Thoracic aorta (tissue), 2 donors: ENCODE measurements at regions not wholly inside any gene's neighbourhood (a gene's known extent, or its start where the extent isn't known, plus 50 kb on each side); places are given as distances from the start of the nearest gene placed in this dataset.

Source experiments
- ATAC-seq: fragments of 150-250 bp; one replicate; pipeline ENCODE4 v1.8.0; 2017; ENCODE audit warnings: low read depth; ENCODE audit not compliant: insufficient number of reproducible peaks, low FRiP score
- DNase-seq: peaks from one replicate; pipeline ENCODE4 v3.0.0-alpha.2; 2020; ENCODE audit warnings: low spot score
- H3K27ac ChIP-seq, 2 donors: fragments of 200-600 bp; sonication (generic); 1 replicate in 1 of 2; 2 replicates in 1 of 2; pipeline ENCODE4 v1.5.1; 2016; ENCODE audit warnings: mild to moderate bottlenecking in 2 of 2, moderate library complexity in 2 of 2
- H3K27me3 ChIP-seq: fragments of 200-600 bp; sonication (generic); replicated peaks from 2 replicates; pipeline ENCODE4 v1.6.0; 2016; ENCODE audit warnings: mild to moderate bottlenecking; ENCODE audit not compliant: insufficient read depth
- H3K36me3 ChIP-seq: fragments of 200-600 bp; sonication (generic); one replicate; pipeline ENCODE4 v1.5.1; 2016
- H3K4me1 ChIP-seq, 2 donors: fragments of 200-600 bp; sonication (generic); 1 replicate in 1 of 2; 2 replicates in 1 of 2; pipeline versions ENCODE4 v1.5.1 to v1.6.0; 2016; ENCODE audit warnings: low read depth in 2 of 2, mild to moderate bottlenecking in 1 of 2; ENCODE audit not compliant: control insufficient read depth in 1 of 2
- H3K4me3 ChIP-seq: fragments of 200-600 bp; sonication (generic); 2 replicates; pipeline ENCODE4 v1.5.1; 2016; ENCODE audit warnings: mild to moderate bottlenecking
- H3K9me3 ChIP-seq: fragments of 200-600 bp; sonication (generic); 2 replicates; pipeline ENCODE4 v1.5.1; 2016
- CTCF ChIP-seq: fragments of 200-600 bp; sonication (generic); IDR thresholded peaks from one replicate; pipeline ENCODE4 v1.5.1; 2019; ENCODE audit warnings: antibody characterized with exemption

GRCh38 chr1:10848109-10848684 is 51.8 kb upstream of the CASZ1 start:
- no peak overlapping the region for H3K4me3 ChIP-seq
- ATAC-seq (no peak), DNase-seq (no peak)
- TF ChIP-seq CTCF, result no peak
- H3K36me3 ChIP-seq, result no peaks in the 10 kb centered on the region
- H3K27ac ChIP-seq, result no peak overlapping the region
- no peaks in the 10 kb centered on the region for H3K27me3 ChIP-seq
- no peaks in the 10 kb centered on the region for H3K4me1 ChIP-seq
- H3K9me3 ChIP-seq, result peaks cover 3% of the 10 kb centered on the region

GRCh38 chr1:10850026-10850425 is 53.6 kb upstream of the CASZ1 start:
- DNase-seq, result no peak
- Histone ChIP-seq H3K4me3 (no peak overlapping the region), H3K9me3 (peaks cover 3% of the 10 kb centered on the region), H3K27me3 (no peaks in the 10 kb centered on the region), H3K27ac (no peak overlapping the region), H3K4me1 (no peaks in the 10 kb centered on the region), H3K36me3 (no peaks in the 10 kb centered on the region)
- no peak for TF ChIP-seq CTCF
- ATAC-seq, result no peak

GRCh38 chr1:10851024-10852013 is 54.9 kb upstream of the CASZ1 start:
- no peaks in the 10 kb centered on the region for H3K27me3 ChIP-seq
- H3K27ac ChIP-seq, result no peak overlapping the region
- ATAC-seq, result no peak
- H3K36me3 ChIP-seq, result no peaks in the 10 kb centered on the region
- DNase-seq, result no peak
- no peaks in the 10 kb centered on the region for H3K4me1 ChIP-seq
- H3K9me3 ChIP-seq, result peaks cover 3% of the 10 kb centered on the region
- no peak for TF ChIP-seq CTCF
- H3K4me3 ChIP-seq, result no peak overlapping the region

GRCh38 chr1:10852018-10852417 is 55.6 kb upstream of the CASZ1 start:
- Histone ChIP-seq H3K4me1 (no peaks in the 10 kb centered on the region), H3K36me3 (no peaks in the 10 kb centered on the region), H3K27me3 (no peaks in the 10 kb centered on the region), H3K4me3 (no peak overlapping the region), H3K27ac (no peak overlapping the region), H3K9me3 (no peaks in the 10 kb centered on the region)
- ATAC-seq (no peak), DNase-seq (no peak)
- no peak for TF ChIP-seq CTCF

- DNase-seq, result no peak
- no peak for ATAC-seq
- Histone ChIP-seq H3K4me3 (no peak overlapping the region), H3K27ac (no peak overlapping the region), H3K36me3 (no peaks in the 10 kb centered on the region), H3K9me3 (no peaks in the 10 kb centered on the region), H3K4me1 (no peaks in the 10 kb centered on the region), H3K27me3 (no peaks in the 10 kb centered on the region)
- TF ChIP-seq CTCF, result no peak
Measured at GRCh38 chr1:10852486-10852885, 56.0 kb upstream of the CASZ1 start.
